Right renal cortex interstitium (tissue), 3 donors: ENCODE measurements at regions not wholly inside any gene's neighbourhood (a gene's known extent, or its start where the extent isn't known, plus 50 kb on each side); places are given as distances from the start of the nearest gene placed in this dataset.
"Not testable (repeated sequence)": the region's sequence is repeated elsewhere in the genome, so short reads cannot be mapped to it uniquely, and the experiment has no call there.

Source experiments
- DNase-seq, 3 donors: peaks; one replicate each; pipeline ENCODE4 v3.0.0-alpha.2; 2013; ENCODE audit warnings: low read depth in 3 of 3, low spot score in 2 of 3

DNA sequence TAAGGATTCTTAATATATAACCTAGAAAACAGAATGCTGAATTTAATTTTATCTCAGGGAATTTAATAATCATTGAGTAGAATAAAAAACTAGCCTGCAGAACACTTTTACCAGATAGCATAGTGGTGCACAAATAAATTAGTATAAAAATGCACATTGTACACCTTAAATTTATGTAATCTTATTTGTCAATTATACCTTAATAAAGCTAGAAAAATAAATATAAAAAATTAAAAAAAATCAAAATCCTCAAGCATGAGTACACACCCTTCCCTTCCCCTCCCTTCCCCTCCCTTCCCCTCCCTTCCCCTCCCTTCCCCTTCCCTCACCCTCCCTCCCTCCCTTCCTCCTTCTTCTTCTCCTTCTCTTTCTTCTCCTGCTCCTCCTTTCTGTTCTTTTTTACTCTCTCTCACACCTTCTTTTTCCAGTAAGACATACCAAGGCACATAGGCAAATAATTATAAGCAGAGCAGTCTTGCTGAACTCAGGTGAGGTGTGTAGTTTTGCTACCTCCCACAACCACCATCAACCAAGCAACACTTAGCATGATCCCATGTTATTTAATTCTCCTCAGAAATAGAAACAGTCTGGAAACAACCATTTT lies 1395.0 kb downstream of the ZPLD1 start:
- no peak for DNase-seq

DNA sequence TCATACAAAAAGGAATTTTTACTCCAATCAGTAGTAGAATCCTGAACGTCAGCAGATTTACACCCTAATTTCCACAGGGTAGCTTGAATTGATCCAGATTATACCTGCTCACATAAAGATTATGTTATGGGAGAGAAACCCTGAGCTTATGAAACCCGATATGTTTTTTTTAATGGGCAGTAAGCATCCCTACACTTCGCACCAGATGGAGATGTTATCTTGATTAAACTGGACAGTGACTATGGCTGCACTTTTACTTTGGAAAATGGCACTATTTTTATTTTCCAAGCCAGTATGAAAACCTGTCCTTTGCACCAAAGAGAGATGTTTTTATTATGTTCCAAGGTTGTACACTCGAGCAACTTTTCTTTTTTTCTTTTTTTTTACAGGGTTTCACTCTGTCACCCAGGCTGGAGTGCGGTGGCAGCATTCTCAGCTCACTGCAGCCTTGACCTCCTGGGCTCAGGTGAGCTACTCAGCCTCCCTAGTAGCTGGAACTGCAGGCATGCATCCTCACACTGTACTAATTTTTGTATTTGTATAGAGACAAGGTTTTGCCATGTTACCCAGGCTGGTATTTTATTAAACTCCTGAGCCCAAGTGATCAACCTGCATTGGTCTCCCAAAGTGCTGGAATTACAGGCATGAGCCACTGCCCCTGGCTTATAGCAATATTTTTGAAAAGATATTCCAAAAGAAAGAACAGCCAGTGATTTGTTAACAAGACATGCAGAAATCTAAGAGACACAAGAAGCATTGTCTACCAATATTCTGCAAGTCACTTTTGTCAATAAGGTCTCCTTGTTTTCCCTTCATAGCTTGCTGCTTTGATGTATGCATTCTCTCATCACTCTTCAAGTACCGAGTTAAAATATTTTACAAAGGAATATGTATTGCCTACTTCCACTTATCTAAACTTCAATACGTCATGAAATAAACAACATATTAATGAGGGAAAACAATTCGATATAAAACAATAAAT lies 1412.6 kb downstream of the ZPLD1 start:
- DNase-seq: no peak

- no peak for DNase-seq
These were observed 1417.0 kb downstream of the ZPLD1 start for GRCh38 chr3:103851793-103852192.

DNA sequence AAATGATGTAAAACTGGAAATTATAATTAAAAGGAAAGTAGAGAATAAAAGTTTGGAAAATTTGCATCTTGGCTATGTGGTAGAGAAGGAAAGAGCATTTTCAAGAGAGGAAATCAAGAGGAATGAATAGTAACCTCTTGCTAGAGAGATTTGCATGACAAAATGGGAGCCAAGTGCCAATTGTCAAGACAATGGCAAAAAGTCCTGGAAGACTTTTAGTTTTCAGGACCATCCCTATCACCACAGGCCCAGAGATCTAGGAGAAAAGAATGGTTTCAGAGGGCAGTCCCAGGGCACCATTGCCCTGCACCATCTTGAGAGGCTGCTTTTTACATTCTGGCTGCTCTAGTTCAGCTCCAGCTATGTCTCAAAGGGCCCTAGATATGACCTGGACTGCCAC lies 1427.6 kb downstream of the ZPLD1 start:
- no peak for DNase-seq

DNA sequence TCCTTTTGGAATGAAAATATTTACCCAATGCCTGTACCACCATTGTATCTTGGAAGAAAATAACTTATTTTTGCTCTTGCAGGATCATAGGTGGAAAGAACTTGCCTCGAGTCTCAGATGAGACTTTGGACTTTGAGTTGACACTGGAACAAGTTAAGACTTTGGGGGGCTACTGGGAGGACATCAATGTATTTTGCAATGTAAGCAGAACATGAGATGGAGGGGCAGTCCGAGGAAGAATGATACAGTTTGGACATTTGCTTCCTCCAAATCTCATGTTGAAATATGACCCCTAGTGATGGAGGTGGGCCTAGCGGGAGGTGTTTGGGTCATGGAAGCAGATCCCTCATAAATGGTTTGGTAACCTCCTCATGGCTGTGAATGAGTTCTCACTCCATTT lies 1428.6 kb downstream of the ZPLD1 start:
- DNase-seq: no peak

- no peak for DNase-seq
These were observed 1431.3 kb downstream of the ZPLD1 start for GRCh38 chr3:103866113-103866512.

- DNase-seq: no peak
These were observed 1438.2 kb downstream of the ZPLD1 start for GRCh38 chr3:103873021-103873420.

DNA sequence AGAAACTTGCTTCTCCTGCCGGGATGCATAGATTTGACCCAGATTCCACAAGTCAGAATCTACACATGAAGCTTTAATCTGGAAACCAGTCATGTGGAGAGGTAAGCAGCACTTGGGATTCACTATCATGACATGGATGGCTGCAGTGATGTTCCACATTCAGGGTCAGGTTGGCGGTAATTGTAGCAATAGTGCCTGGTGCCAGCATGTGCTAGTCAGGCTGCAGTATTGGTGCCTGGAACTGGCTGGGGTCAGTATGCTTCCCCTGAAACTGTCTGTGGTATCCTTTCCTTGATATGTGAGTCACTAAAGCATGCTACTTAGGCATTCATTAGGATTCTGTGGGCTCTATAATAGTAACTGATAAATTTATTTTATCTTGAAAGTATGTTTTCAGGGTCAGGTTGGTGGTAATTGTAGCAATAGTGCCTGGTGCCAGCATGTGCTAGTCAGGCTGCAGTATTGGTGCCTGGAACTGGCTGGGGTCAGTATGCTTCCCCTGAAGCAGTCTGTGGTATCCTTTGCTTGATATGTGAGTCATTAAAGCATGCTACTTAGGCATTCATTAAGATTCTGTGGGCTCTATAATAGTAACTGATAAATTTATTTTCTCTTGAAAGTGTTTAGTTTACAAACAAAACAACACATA lies 1439.2 kb downstream of the ZPLD1 start:
- DNase-seq: no peak

- DNase-seq: not testable (repeated sequence)
These were observed 1447.0 kb downstream of the ZPLD1 start for GRCh38 chr3:103881809-103882208.

- DNase-seq: no peak
These were observed 1454.9 kb downstream of the ZPLD1 start for GRCh38 chr3:103889675-103890074.

- no peak for DNase-seq
These were observed 1459.5 kb downstream of the ZPLD1 start for GRCh38 chr3:103894162-103894822.

- DNase-seq: no peak
These were observed 1464.5 kb downstream of the ZPLD1 start for GRCh38 chr3:103899328-103899727.

DNA sequence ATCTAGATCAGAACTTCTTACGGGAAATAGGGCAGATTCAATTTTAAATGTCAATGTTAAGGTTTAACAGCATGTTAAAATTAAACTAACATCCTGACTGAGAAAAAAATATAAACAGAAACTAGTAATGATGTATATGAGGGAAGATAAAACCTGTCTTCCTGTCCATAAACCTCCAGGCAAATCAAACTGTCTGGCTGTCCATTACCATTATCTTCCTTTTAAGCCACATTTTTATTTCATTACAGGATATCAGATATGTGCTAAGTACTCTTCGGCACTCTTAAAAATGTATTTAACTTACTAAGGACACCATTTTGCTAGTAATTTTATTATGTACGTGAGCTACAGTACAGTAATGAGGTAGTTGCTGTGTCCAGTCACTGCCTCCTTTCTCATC lies 1461.7 kb upstream of the ALCAM start:
- no peak for DNase-seq

- DNase-seq: no peak
These were observed 1460.4 kb upstream of the ALCAM start for GRCh38 chr3:103906304-103906703.

DNA sequence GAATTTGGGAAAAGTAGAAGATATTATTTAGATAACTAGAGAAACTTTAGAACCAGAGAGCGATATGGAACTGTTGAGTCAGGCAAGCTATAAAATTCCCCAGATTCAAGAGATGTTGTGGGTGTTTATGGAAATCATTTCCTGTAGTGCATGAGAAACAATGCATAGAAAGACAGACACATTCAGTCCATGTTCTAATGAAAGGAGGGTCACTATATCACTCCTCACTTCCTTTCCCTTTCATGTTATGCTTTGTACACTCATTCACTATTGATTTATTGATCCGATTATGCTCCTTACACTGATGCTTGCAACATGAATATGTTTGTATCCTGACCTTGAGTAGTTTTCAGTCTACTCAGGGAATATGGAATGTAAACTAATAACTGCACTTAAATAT lies 1459.9 kb upstream of the ALCAM start:
- no peak for DNase-seq

- DNase-seq: no peak
These were observed 1459.1 kb upstream of the ALCAM start for GRCh38 chr3:103907567-103907966.

DNA sequence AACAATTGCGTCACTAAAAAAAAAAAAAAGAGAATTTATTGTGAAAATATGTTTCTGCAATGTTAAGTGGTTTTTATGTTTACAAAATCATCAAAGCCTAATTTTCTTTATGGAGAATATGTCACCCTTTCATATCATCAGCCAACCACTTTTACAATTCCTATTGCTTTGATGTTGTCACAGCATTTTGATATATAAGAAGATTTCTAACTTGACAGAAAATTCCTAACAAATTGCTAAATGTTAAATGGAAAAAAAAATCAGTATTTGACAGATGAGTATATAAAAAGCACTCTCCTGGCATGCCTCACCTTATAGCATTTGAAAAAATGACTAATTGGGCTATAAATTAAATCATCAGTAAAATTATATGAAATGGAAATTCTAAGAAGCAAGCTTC lies 1457.3 kb upstream of the ALCAM start:
- DNase-seq: no peak

GRCh38 chr3:103918336-103918735 lies 1448.4 kb upstream of the ALCAM start:
- no peak for DNase-seq

DNA sequence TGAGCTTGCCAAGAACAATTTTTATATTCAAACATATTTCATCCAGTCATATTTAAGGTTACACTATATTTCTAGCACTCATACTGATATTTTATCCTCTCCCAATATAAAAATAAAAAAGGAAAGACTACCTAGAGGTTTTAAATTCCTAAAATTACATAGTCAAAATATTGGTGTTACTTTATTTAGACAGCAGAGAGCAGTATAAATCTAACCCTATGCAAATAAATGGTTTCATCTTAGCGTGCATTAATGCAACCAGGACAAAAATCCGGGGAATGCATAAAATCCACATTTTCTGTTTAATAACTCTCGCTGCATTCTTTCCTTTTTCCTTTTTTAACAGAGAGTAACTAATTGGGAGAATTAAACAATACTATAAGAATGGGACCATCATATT lies 1447.4 kb upstream of the ALCAM start:
- no peak for DNase-seq

DNA sequence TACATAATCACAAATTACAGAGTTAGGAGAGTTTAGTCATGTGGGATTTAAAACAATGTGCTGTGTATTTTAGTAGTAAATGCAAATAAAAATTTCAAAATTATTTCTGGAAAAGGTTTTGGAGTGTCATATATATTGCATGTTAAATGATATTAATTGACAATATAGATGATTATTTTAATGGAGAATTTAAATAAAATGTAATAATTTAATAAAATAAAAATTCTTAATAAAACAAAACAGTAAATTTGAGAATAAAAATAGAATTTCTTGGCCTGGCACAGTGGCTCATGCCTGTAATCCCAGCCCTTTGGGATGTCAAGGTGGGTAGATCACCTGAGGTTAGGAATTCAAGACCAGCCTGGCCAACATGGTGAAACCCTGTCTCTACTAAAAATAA lies 1442.8 kb upstream of the ALCAM start:
- no peak for DNase-seq

GRCh38 chr3:103924544-103924943 lies 1442.2 kb upstream of the ALCAM start:
- no peak for DNase-seq
